Sigmoid colon (tissue), 4 donors: ENCODE measurements at regions not wholly inside any gene's neighbourhood (a gene's known extent, or its start where the extent isn't known, plus 50 kb on each side); places are given as distances from the start of the nearest gene placed in this dataset.

ENCODE experiments used
- CTCF ChIP-seq, 4 experiments: fragments of 450-650 bp in 3 of 4; fragments of 200-600 bp in 1 of 4; IDR thresholded peaks; one replicate each; pipeline ENCODE4 v1.5.1; 2016 to 2019; ENCODE audit warnings: antibody characterized with exemption in 4 of 4, mild to moderate bottlenecking in 3 of 4, moderate library complexity in 2 of 4
- POLR2A ChIP-seq, 2 donors: fragments of 450-650 bp; IDR thresholded peaks; one replicate each; pipeline ENCODE4 v1.6.1; 2016; ENCODE audit warnings: antibody characterized with exemption in 2 of 2, mild to moderate bottlenecking in 2 of 2, moderate library complexity in 2 of 2
- POLR2AphosphoS5 ChIP-seq, 4 donors: sonication (generic); formaldehyde crosslinking; IDR thresholded peaks; one replicate each; pipeline ENCODE4 v1.6.1; 2017; ENCODE audit warnings: antibody characterized with exemption in 4 of 4

- TF ChIP-seq CTCF (IDR thresholded peaks at IDR 0.05) (no peak), POLR2A (IDR thresholded peaks at IDR 0.05) (no peak), POLR2AphosphoS5 (IDR thresholded peaks at IDR 0.05) (no peak)
These were observed 459.7 kb downstream of the MMUT start for GRCh38 chr6:49003348-49003747.
